ENCODE measurements at regions not wholly inside any gene's neighbourhood (a gene's known extent, or its start where the extent isn't known, plus 50 kb on each side); places are given as distances from the start of the nearest gene placed in this dataset.

GRCh38 chr9:81123526-81123925, 565.8 kb downstream of the TLE1 start:
- TF ChIP-seq POLR2A (IDR thresholded peaks at IDR 0.05) (no peak), POLR2AphosphoS5 (IDR thresholded peaks at IDR 0.05) (no peak)
- TF ChIP-seq, protein P1, sequence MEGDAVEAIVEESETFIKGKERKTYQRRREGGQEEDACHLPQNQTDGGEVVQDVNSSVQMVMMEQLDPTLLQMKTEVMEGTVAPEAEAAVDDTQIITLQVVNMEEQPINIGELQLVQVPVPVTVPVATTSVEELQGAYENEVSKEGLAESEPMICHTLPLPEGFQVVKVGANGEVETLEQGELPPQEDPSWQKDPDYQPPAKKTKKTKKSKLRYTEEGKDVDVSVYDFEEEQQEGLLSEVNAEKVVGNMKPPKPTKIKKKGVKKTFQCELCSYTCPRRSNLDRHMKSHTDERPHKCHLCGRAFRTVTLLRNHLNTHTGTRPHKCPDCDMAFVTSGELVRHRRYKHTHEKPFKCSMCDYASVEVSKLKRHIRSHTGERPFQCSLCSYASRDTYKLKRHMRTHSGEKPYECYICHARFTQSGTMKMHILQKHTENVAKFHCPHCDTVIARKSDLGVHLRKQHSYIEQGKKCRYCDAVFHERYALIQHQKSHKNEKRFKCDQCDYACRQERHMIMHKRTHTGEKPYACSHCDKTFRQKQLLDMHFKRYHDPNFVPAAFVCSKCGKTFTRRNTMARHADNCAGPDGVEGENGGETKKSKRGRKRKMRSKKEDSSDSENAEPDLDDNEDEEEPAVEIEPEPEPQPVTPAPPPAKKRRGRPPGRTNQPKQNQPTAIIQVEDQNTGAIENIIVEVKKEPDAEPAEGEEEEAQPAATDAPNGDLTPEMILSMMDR (IDR thresholded peaks at IDR 0.05), result no peak

Data from upper lobe of left lung (tissue), 4 donors.